HepG2 (cell line): ENCODE measurements at regions not wholly inside any gene's neighbourhood (a gene's known extent, or its start where the extent isn't known, plus 50 kb on each side); places are given as distances from the start of the nearest gene placed in this dataset.

Source experiments
- TAF15 ChIP-seq: fragments of 200-400 bp; formaldehyde crosslinking; IDR thresholded peaks from one replicate; pipeline ENCODE4 v1.6.1; 2018; ENCODE audit warnings: mild to moderate bottlenecking, low read depth, low read length; ENCODE audit not compliant: poor library complexity, severe bottlenecking
- ZBTB40 ChIP-seq, 2 experiments: fragments of 450-650 bp in 1 of 2; sonication (generic) in 1 of 2; formaldehyde crosslinking in 1 of 2; IDR thresholded peaks; 2 replicates each; pipeline versions ENCODE4 v1.6.1 to v1.8.0; 2016 to 2022; ENCODE audit warnings: antibody characterized with exemption in 1 of 2, mild to moderate bottlenecking in 1 of 2, missing genetic modification reagents in 1 of 2
- TF ChIP-seq, protein P1 (sequence below): sonication (generic); formaldehyde crosslinking; IDR thresholded peaks from 2 replicates; pipeline ENCODE4 v1.5.1; 2020; ENCODE audit warnings: missing genetic modification reagents, mild to moderate bottlenecking, borderline replicate concordance
- TF ChIP-seq, protein P2 (sequence below): sonication (generic); formaldehyde crosslinking; IDR thresholded peaks from 2 replicates; pipeline ENCODE4 v1.4.0; 2020; ENCODE audit warnings: missing genetic modification reagents; ENCODE audit errors: not compliant biosample characterization

DNA sequence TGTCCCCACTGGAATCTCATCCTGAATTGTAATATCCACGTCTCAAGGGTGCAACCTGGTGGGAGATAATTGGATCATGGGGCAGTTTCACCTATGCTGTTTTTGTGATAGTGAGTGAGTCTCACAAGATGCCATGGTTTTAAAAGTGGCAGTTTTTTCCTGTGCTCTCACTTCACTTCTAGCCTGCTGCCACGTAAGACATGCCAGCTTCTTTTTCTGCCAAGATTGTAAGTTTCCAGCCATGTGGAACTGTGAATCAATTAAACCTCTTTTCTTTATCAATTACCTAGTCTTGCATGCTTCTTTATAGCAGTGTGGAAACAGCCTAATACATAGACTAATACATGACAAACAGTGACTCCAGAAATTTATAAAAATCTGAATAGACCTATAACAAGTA, 1131.8 kb downstream of the PCDH7 start (continued):
- TF ChIP-seq, protein P1, sequence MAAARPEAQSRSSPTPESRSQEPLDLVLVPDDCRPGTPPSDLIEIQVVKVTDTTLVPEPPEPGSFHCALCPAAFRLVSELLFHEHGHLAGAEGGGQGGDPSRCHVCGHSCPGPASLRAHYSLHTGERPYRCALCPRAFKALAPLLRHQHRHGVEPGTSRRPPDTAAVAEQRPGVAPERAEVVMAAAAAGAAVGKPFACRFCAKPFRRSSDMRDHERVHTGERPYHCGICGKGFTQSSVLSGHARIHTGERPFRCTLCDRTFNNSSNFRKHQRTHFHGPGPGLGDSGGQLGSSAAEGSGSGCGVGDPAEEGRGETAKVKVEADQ, result no peak
- TF ChIP-seq ZBTB40 (IDR thresholded peaks at IDR 0.05) (no peak), ZBTB40 (CRISPR knock-in tag; IDR thresholded peaks at IDR 0.05) (no peak), TAF15 (no peak)
- TF ChIP-seq, protein P2, sequence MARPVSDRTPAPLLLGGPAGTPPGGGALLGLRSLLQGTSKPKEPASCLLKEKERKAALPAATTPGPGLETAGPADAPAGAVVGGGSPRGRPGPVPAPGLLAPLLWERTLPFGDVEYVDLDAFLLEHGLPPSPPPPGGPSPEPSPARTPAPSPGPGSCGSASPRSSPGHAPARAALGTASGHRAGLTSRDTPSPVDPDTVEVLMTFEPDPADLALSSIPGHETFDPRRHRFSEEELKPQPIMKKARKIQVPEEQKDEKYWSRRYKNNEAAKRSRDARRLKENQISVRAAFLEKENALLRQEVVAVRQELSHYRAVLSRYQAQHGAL (CRISPR knock-in tag), result no peak
